K562 (cell line): ENCODE measurements at regions not wholly inside any gene's neighbourhood (a gene's known extent, or its start where the extent isn't known, plus 50 kb on each side); places are given as distances from the start of the nearest gene placed in this dataset.

Experiments
- ATAC-seq: fragments of 200-7000 bp; cut with Tn5 transposase; 3 replicates; pipeline ENCODE4 v1.9.1; 2020; ENCODE audit warnings: moderate library complexity
- BruUV-seq: library from RNA; stranded (reverse); fragments of 400-500 nt; replicated peaks from 2 replicates; lab custom pipeline; 2021; lab: Mats Ljungman, UMichigan
- CTCF ChIA-PET: fragments of 300-600 bp; formaldehyde crosslinking; extraction: SDS; loops from one replicate; lab custom pipeline; 2021; ENCODE audit warnings: low intra/inter-chr PET ratio; lab: Yijun Ruan, JAX
- POLR2A ChIA-PET: fragments of 300-600, 350-650 bp; sonication (Branson Sonifier 250); formaldehyde crosslinking; extraction: SDS; loops from one replicate; lab custom pipeline; 2021; ENCODE audit warnings: antibody characterized with exemption, inconsistent platforms; lab: Yijun Ruan, JAX
- DNase-seq, 4 experiments: peaks; one replicate each; pipeline versions ENCODE4 v3.0.0 to v3.0.0-alpha.2; 2011 to 2018; ENCODE audit warnings: low spot score in 3 of 4, mixed read lengths in 3 of 4; ENCODE audit errors: extremely low read depth in 1 of 4
- FAIRE-seq: peaks from 2 replicates; lab custom pipeline; 2011; peaks lifted over from hg19 to GRCh38; lab: Jason Lieb, UNC
- H2AFZ ChIP-seq: 2 replicates; pipeline ENCODE4 v1.6.0; 2011; ENCODE audit warnings: low read depth, low read length, control low read depth, inconsistent platforms
- H3K27ac ChIP-seq: fragments of 200-600 bp; 3 replicates; pipeline ENCODE4 v1.8.0; 2011; ENCODE audit warnings: low read depth, mild to moderate bottlenecking, control low read depth, inconsistent platforms, low read length, moderate library complexity, mixed read lengths; ENCODE audit errors: extremely low read depth
- H3K27me3 ChIP-seq, 2 experiments: fragments of 300-600 bp in 1 of 2; 2 replicates in 1 of 2; 3 replicates in 1 of 2; pipeline versions ENCODE4 v1.6.0 to v1.8.0; 2011; ENCODE audit warnings: inconsistent platforms in 2 of 2, low read length in 2 of 2, mild to moderate bottlenecking in 1 of 2, mixed read lengths in 1 of 2, moderate library complexity in 1 of 2; ENCODE audit not compliant: control insufficient read depth in 2 of 2, insufficient read depth in 2 of 2
- H3K36me3 ChIP-seq: fragments of 300-600 bp; 3 replicates; pipeline ENCODE4 v1.8.0; 2011; ENCODE audit warnings: mild to moderate bottlenecking, low read length, inconsistent platforms; ENCODE audit not compliant: control insufficient read depth, insufficient read depth
- H3K4me1 ChIP-seq, 2 experiments: fragments of 200-600 bp in 1 of 2; replicated peaks in 1 of 2; 2 replicates in 1 of 2; 3 replicates in 1 of 2; pipeline versions ENCODE4 v1.5.1 to v1.8.0; 2011; ENCODE audit warnings: inconsistent platforms in 2 of 2, low read length in 2 of 2, mild to moderate bottlenecking in 1 of 2, mixed read lengths in 1 of 2, moderate library complexity in 1 of 2; ENCODE audit not compliant: control insufficient read depth in 2 of 2, insufficient read depth in 2 of 2
- H3K4me2 ChIP-seq: 2 replicates; pipeline ENCODE4 v1.6.1; 2011; ENCODE audit warnings: low read length, control low read depth, inconsistent platforms, mixed read lengths; ENCODE audit not compliant: insufficient read depth
- H3K4me3 ChIP-seq: fragments of 200-600 bp; sonication (generic), shearing (Covaris generic); 2 replicates; pipeline ENCODE4 v1.5.1; 2016; ENCODE audit warnings: control low read depth, inconsistent platforms
- H3K79me2 ChIP-seq: fragments of 200-600 bp; 3 replicates; pipeline ENCODE4 v1.8.0; 2011; ENCODE audit warnings: low read length, inconsistent platforms; ENCODE audit not compliant: control insufficient read depth, insufficient read depth
- H3K9ac ChIP-seq, 2 experiments: 2 replicates each; pipeline versions ENCODE4 v1.6.0 to v1.6.1; 2011; ENCODE audit warnings: low read depth in 2 of 2, low read length in 2 of 2, control low read depth in 1 of 2, inconsistent platforms in 1 of 2, mild to moderate bottlenecking in 1 of 2, mixed read lengths in 1 of 2; ENCODE audit not compliant: insufficient read depth in 1 of 2
- H3K9me1 ChIP-seq: one replicate; pipeline ENCODE4 v1.6.0; 2011; ENCODE audit warnings: inconsistent platforms, mild to moderate bottlenecking, low read length, moderate library complexity; ENCODE audit not compliant: control insufficient read depth, insufficient read depth
- H3K9me3 ChIP-seq: replicated peaks from 2 replicates; pipeline ENCODE4 v1.5.1; 2011; ENCODE audit warnings: low read depth, low read length, inconsistent platforms; ENCODE audit not compliant: control insufficient read depth, insufficient read depth
- H4K20me1 ChIP-seq: replicated peaks from 2 replicates; pipeline ENCODE4 v1.6.1; 2011; ENCODE audit warnings: low read length, inconsistent platforms, mixed read lengths; ENCODE audit not compliant: control insufficient read depth, insufficient read depth
- BCLAF1 ChIP-seq, 2 experiments: fragments of 450-650 bp in 1 of 2; IDR thresholded peaks; 2 replicates each; pipeline ENCODE4 v1.6.1; 2011 to 2017; ENCODE audit warnings: low read depth in 2 of 2, antibody characterized with exemption in 1 of 2, borderline replicate concordance in 1 of 2, low read length in 1 of 2, mild to moderate bottlenecking in 1 of 2, mixed read lengths in 1 of 2; ENCODE audit not compliant: control insufficient read depth in 1 of 2
- BCOR ChIP-seq: fragments of 450-650 bp; IDR thresholded peaks from 2 replicates; pipeline ENCODE4 v1.6.1; 2016
- C11orf30 ChIP-seq: fragments of 450-650 bp; IDR thresholded peaks from 2 replicates; pipeline ENCODE4 v1.6.1; 2016; ENCODE audit warnings: low read depth, mild to moderate bottlenecking
- CREB1 ChIP-seq, 2 experiments: sonication (generic) in 1 of 2; formaldehyde crosslinking in 1 of 2; IDR thresholded peaks; 2 replicates each; pipeline versions ENCODE4 v1.6.1 to v1.8.0; 2012 to 2022; ENCODE audit warnings: inconsistent platforms in 1 of 2, mild to moderate bottlenecking in 1 of 2, missing genetic modification reagents in 1 of 2, moderate library complexity in 1 of 2
- CREB5 ChIP-seq: fragments of 250-450 bp; sonication (Bioruptor Pico); IDR thresholded peaks from 2 replicates; pipeline ENCODE4 v1.5.0; 2020; ENCODE audit warnings: mild to moderate bottlenecking
- FOXO4 ChIP-seq: fragments of 450-650 bp; formaldehyde crosslinking; IDR thresholded peaks from 2 replicates; pipeline ENCODE4 v1.4.0; 2020; ENCODE audit warnings: mild to moderate bottlenecking, moderate library complexity
- FOXP1 ChIP-seq: sonication (generic); formaldehyde crosslinking; IDR thresholded peaks from 2 replicates; pipeline ENCODE4 v1.8.0; 2022; ENCODE audit warnings: mild to moderate bottlenecking, missing genetic modification reagents
- MAFG ChIP-seq: fragments of 450-650 bp; conservative IDR thresholded peaks from 2 replicates; pipeline ENCODE4 v1.6.1; 2016; ENCODE audit warnings: missing genetic modification characterization, missing compliant biosample characterization
- MAFK ChIP-seq: IDR thresholded peaks from 2 replicates; pipeline ENCODE4 v1.6.1; 2011; ENCODE audit warnings: low read length, improper control_type of control experiment
- MCM5 ChIP-seq: fragments of 450-650 bp; IDR thresholded peaks from 2 replicates; pipeline ENCODE4 v1.6.1; 2016; ENCODE audit warnings: low read depth
- RNF2 ChIP-seq: sonication (generic); IDR thresholded peaks from 2 replicates; pipeline ENCODE4 v1.6.1; 2016
- THRA ChIP-seq: fragments of 450-650 bp; IDR thresholded peaks from 2 replicates; pipeline ENCODE4 v1.6.1; 2017; ENCODE audit warnings: mild to moderate bottlenecking, moderate library complexity
- U2AF2 ChIP-seq: fragments of 200-400 bp; formaldehyde crosslinking; optimal IDR thresholded peaks from 2 replicates; pipeline ENCODE3; 2017; ENCODE audit warnings: low read depth, mild to moderate bottlenecking, low read length
- YBX1 ChIP-seq: fragments of 450-650 bp; IDR thresholded peaks from 2 replicates; pipeline ENCODE4 v1.7.1; 2016; ENCODE audit warnings: mild to moderate bottlenecking
- ZNF3 ChIP-seq: fragments of 250-450 bp; sonication (Bioruptor Pico); IDR thresholded peaks from 2 replicates; pipeline ENCODE4 v1.5.0; 2021; ENCODE audit warnings: mild to moderate bottlenecking, moderate library complexity
- ZNF354B ChIP-seq: fragments of 250-450 bp; sonication (Bioruptor Pico); IDR thresholded peaks from 2 replicates; pipeline ENCODE4 v1.4.0; 2020
- ZNF696 ChIP-seq: fragments of 250-450 bp; sonication (Bioruptor Pico); conservative IDR thresholded peaks from 2 replicates; pipeline ENCODE4 v1.4.0; 2020; ENCODE audit warnings: mild to moderate bottlenecking, moderate library complexity
- ZNF778 ChIP-seq: fragments of 450-650 bp; formaldehyde crosslinking; IDR thresholded peaks from 2 replicates; pipeline ENCODE4 v1.4.0; 2020; ENCODE audit warnings: mild to moderate bottlenecking, moderate library complexity
- WGBS: fragments of 100-300 bp; shearing (Covaris generic); methylation state at CpG from one replicate; pipeline ENCODE4 v1.1.6; 2016; ENCODE audit warnings: low coverage, mixed read lengths; ENCODE audit not compliant: insufficient coverage; ENCODE audit errors: missing lambda C conversion rate; 5-methylcytosine and 5-hydroxymethylcytosine counted together
- in situ Hi-C: fragments of 300-500 bp; cut with MboI; formaldehyde crosslinking; loops from 4 replicates; pipeline ENCODE4 v1.15.0; 2018; ENCODE audit warnings: inconsistent platforms, mixed read lengths
- intact Hi-C: fragments of 100-400 bp; cut with micrococcal nuclease; formaldehyde crosslinking; loops from 2 replicates; pipeline ENCODE4 v1.14.2; 2022

- ATAC-seq (no peak), DNase-seq (no peak), FAIRE-seq (no peak)
- Histone ChIP-seq H4K20me1 (no peaks in the 10 kb centered on the region; the same call in 1 of the 2 replicates), H3K36me3 (no peaks in the 10 kb centered on the region), H2AFZ (no peak overlapping the region), H3K79me2 (no peaks in the 10 kb centered on the region), H3K27me3 (peaks cover 5 to 9% of the 10 kb centered on the region in 2 experiments; a peak in 2 of 5 replicates), H3K27ac (no peak overlapping the region), H3K4me2 (no peak overlapping the region), H3K4me3 (no peak overlapping the region), H3K9me1 (no peaks in the 10 kb centered on the region), H3K9ac (no peak overlapping the region), H3K9me3 (no peaks in the 10 kb centered on the region), H3K4me1 (no peaks in the 10 kb centered on the region)
- intact Hi-C loops (no loop called here), in situ Hi-C loops (no loop called here)
- POLR2A ChIA-PET: no interaction called here
- CTCF ChIA-PET: no interaction called here
- WGBS: under 1% methylated on average over 14 of the region's 17 CpGs
- 0 out of 2 replicates have a peak, but pooled peaks have one; percentile 20 for TF ChIP-seq MAFG (tag)
- TF ChIP-seq BCOR: no peak
- no peak for TF ChIP-seq MCM5
- no peak for TF ChIP-seq THRA
- TF ChIP-seq ZNF696: no peak
- TF ChIP-seq ZNF778 (CRISPR knock-in tag): no peak
- no peak for TF ChIP-seq CREB1 (IDR thresholded peaks at IDR 0.05)
- TF ChIP-seq CREB1 (CRISPR knock-in tag; IDR thresholded peaks at IDR 0.05): no peak
- no peak for TF ChIP-seq ZNF3 (CRISPR knock-in tag)
- no peak for TF ChIP-seq FOXO4 (CRISPR knock-in tag)
- TF ChIP-seq FOXP1 (CRISPR knock-in tag): no peak
- no peak for TF ChIP-seq U2AF2
- 0 out of 2 replicates have a peak, but pooled peaks have one; percentile 8 for TF ChIP-seq MAFK
- no peak for TF ChIP-seq RNF2
- TF ChIP-seq YBX1: no peak
- no peak for TF ChIP-seq ZNF354B
- TF ChIP-seq C11orf30: peak; percentile 23; the same call in 1 of the 2 replicates
- no peak for TF ChIP-seq CREB5 (CRISPR knock-in tag)
- TF ChIP-seq BCLAF1 (IDR thresholded peaks at IDR 0.05; ENCODE audit: borderline replicate concordance in 1 of 2, control insufficient read depth in 1 of 2, low read depth in 2 of 2, low read length in 1 of 2): no peak
- BruUV-seq: no TSS peak
Observed at GRCh38 chr3:187935623-187936156, 190.4 kb upstream of the BCL6 start.
